Left lobe of liver (tissue), 2 donors: ENCODE measurements at regions not wholly inside any gene's neighbourhood (a gene's known extent, or its start where the extent isn't known, plus 50 kb on each side); places are given as distances from the start of the nearest gene placed in this dataset.

Source experiments
- ATAC-seq: fragments of 200-7000 bp; cut with Tn5 transposase; one replicate; pipeline ENCODE4 v1.9.1; 2020; ENCODE audit warnings: mild to moderate bottlenecking, moderate library complexity
- DNase-seq: peaks from one replicate; pipeline ENCODE4 v3.0.0-alpha.2; 2020; ENCODE audit warnings: low spot score
- donor health status: DM: no; HTN: no; CAD: no; lungs with moderate emphysema.
- donor health status: DM: no; HTN: yes; CAD: no.

- no peak for ATAC-seq
Measured at GRCh38 chr2:52884761-52885352, 882.7 kb upstream of the CHAC2 start.

GRCh38 chr2:52882974-52883373 lies 884.6 kb upstream of the CHAC2 start:
- ATAC-seq (no peak), DNase-seq (no peak)

More at GRCh38 chr2:52884761-52885352, 882.7 kb upstream of the CHAC2 start:
- no peak for DNase-seq

GRCh38 chr2:52881606-52882005 lies 886.0 kb upstream of the CHAC2 start:
- no peak for ATAC-seq
- no peak for DNase-seq

DNA sequence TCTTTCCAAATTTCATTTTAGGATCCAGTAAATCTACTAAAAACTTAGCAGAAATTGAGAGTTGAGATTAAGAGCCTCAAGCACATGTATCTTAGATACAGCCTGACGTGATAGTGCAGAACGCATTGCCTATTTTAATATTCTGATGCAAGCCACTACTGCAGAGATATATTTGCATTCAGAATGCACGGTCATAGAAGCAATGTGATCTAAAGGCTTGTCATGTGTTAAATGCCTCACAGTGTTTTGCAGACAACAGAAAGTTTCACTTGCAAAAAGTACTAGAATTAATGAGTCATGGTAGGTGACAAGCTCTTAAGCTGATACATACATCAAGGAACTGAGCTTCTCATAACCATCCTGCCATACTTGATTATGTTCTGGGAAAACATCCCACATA lies 886.7 kb upstream of the CHAC2 start:
- ATAC-seq (no peak), DNase-seq (no peak)

GRCh38 chr2:52879561-52879960 lies 888.0 kb upstream of the CHAC2 start:
- ATAC-seq = no peak
- DNase-seq = no peak

GRCh38 chr2:52877703-52878102 lies 889.9 kb upstream of the CHAC2 start:
- ATAC-seq (peak; percentile 80), DNase-seq (no peak)

DNA sequence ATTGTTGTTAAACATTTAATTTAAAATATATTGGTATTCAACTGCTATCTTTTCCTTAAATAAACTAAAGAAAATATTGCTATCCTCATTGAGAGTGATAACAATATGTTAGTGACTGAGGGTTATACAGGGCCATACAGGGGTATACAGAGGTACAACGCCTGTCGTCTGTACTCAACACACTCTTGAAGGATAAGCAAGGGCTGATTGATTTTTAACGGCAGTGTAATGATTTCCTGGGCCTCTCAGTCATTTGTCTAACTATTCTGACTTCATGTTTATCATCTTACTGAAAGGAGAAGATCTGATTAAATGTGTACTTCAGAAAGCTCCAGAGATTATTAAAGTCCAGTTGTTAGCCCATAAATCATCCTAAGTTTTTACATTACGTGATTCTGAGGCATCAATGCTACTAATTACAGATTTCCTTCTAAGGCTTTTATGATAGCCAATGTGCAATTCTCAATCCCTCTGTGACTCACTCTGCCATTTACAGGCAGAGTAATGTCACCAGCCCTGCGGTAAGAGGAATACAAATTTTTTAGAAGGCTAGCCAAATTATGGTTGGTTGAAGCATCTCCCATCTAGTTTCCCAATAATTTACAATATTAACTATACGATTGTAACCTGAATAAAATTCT lies 893.0 kb upstream of the CHAC2 start:
- ATAC-seq (no peak), DNase-seq (no peak)

GRCh38 chr2:52862801-52863200 lies 904.8 kb upstream of the CHAC2 start:
- DNase-seq = no peak
- no peak for ATAC-seq

DNA sequence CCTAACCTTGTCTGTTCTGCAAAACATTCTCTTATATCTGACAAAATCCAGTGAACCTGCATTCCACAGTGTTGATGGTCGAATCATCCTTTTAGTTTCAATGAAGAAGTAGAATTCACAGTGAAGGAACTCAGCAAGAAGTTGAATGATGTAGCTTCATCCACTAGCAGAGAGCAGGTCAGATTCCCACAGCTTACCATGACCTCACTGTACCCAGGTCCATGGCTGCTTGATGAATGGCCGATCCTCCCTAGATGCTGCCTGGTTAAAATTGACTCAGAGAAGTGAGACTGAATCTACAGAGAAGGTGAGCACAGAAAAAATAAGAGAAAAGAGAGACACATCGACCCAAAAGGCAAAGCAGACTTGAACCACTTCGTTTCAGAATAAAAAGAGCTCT lies 906.0 kb upstream of the CHAC2 start:
- DNase-seq (no peak), ATAC-seq (no peak)

- DNase-seq (no peak), ATAC-seq (no peak)
Measured at GRCh38 chr2:52859065-52859464, 908.5 kb upstream of the CHAC2 start.

- ATAC-seq = no peak
- DNase-seq = no peak
Measured at GRCh38 chr2:52857722-52858121, 909.9 kb upstream of the CHAC2 start.

GRCh38 chr2:52852006-52852405 lies 915.6 kb upstream of the CHAC2 start:
- DNase-seq (no peak), ATAC-seq (no peak)

GRCh38 chr2:52844701-52845423 lies 922.7 kb upstream of the CHAC2 start:
- ATAC-seq (no peak), DNase-seq (no peak)

DNA sequence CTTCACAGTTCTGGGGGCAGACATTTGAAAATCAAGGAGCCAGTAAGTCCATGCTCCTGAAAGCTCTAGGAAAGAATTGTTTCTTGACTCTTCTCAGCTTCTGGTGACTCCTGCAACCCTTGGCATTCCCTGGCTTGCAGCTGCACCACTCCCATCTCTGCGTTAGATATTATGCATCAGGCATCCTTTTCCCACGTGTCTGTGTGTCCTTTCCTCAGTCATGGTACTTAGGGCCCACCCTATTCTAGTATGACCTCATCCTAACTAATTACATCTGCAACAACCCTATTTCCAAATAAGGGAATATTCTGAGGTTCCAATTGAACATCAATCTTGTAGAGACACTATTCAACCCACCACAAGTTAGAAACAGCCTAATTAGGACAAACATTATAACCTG lies 931.7 kb upstream of the CHAC2 start:
- DNase-seq (no peak), ATAC-seq (no peak)

GRCh38 chr2:52831216-52831615 lies 936.4 kb upstream of the CHAC2 start:
- ATAC-seq = no peak
- DNase-seq = no peak

- ATAC-seq (no peak), DNase-seq (no peak)
Measured at GRCh38 chr2:52828112-52828511, 939.5 kb upstream of the CHAC2 start.

DNA sequence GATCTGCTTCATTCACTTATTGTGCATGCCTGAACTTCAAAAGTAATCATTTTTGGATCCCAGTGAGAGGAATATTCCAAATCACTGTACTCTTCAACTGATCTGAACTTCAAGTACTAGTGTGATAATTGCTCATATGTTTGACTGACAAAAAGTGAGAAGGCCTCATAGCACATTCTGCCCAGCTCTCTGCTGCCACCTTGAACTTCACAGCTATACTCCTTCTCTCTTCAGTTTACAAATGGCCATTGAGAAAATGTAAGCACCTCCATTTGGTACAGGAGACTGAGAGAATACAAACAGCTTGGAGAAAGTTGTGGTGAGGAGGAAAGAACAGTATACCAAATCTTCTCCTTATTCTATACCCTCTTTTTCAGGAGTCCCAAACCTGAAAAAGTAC lies 946.0 kb upstream of the CHAC2 start:
- no peak for DNase-seq

GRCh38 chr2:52818958-52819357 lies 948.6 kb upstream of the CHAC2 start:
- DNase-seq (no peak), ATAC-seq (no peak)

More for the DNA sequence above, 946.0 kb upstream of the CHAC2 start:
- peak; percentile 51 for ATAC-seq

DNA sequence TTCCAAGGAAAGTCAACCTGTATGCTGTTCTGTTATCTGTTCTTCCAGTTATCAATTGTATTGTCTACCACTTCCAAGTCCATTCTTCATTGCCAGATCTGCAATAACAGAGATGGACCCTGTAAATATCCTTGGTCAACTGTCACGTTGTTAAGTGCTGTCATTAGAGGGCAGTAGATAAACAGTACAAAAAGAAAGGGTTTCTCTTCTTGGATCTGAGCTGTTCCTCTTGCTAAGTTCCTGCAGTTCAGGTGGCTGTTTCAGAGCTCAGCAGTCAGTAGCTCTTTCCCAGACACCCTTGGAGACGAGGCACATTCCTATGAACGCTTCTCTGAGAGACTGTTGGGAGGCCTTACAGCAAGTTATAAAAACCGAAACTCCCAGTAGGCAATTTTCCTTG lies 957.1 kb upstream of the CHAC2 start:
- ATAC-seq = peak; percentile 85

GRCh38 chr2:52805901-52806410 lies 961.6 kb upstream of the CHAC2 start:
- DNase-seq (no peak), ATAC-seq (no peak)

More for the DNA sequence above, 957.1 kb upstream of the CHAC2 start:
- no peak for DNase-seq

DNA sequence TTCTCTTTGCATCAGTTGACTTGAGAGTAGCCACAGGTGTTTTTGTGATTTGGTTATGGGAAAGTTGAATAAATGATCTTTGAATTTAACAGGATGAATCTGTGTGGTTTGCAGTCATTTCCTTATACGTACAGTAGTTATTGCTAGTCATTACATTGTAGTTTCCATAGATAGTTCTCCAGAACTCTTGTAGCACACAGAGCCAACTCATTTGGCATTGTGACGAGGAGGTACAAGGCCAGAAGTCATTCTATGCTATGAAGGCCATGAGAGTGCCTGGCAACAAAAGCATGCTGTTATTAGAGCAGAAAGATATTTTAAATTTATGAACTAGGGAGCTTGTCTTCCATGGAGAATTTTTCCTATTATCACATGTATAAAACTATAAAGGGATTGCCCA lies 973.0 kb upstream of the CHAC2 start:
- ATAC-seq (no peak), DNase-seq (no peak)

DNA sequence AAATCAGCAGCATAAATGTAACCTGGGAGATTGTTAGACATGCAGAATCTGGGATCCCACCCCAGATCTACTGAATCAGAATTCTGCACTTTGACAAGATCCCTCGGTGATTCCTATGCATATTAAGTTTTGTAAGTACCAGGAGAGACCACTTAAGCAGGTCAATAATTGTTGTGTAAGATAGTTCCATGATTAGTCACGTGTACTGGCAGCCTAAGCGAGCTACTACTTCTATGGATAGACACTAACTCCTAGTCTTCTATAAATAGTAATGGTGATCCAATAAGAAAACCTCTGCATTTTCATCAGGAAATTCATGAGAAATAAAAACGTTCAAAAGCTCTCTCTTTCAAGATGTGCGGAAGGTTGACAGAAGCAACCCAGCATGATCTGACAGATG lies 988.2 kb upstream of the CHAC2 start:
- no peak for DNase-seq
- ATAC-seq = no peak
